CD8-positive, alpha-beta memory T cell (primary cell): ENCODE measurements at regions not wholly inside any gene's neighbourhood (a gene's known extent, or its start where the extent isn't known, plus 50 kb on each side); places are given as distances from the start of the nearest gene placed in this dataset.

ENCODE experiments used
- CTCF ChIA-PET: fragments of 350-600 bp; sonication (Branson Sonifier 250); formaldehyde crosslinking; loops from one replicate; lab custom pipeline; 2021; ENCODE audit warnings: antibody characterized with exemption; lab: Charles Lee
- POLR2A ChIA-PET: fragments of 350-600 bp; sonication (Branson Sonifier 250); formaldehyde crosslinking; loops from one replicate; lab custom pipeline; 2021; ENCODE audit warnings: antibody characterized with exemption; lab: Charles Lee
- DNase-seq, 5 donors: peaks; one replicate each; pipeline versions ENCODE4 v3.0.0 to v3.0.0-alpha.2; 2020 to 2022; ENCODE audit warnings: mixed read lengths in 1 of 5
- H3K27ac ChIP-seq: one replicate; pipeline ENCODE4 v1.7.0; 2013; ENCODE audit warnings: low read depth, mild to moderate bottlenecking, low read length, moderate library complexity
- H3K27me3 ChIP-seq: 2 replicates; pipeline ENCODE4 v1.7.0; 2013; ENCODE audit warnings: low read length, mild to moderate bottlenecking; ENCODE audit not compliant: insufficient read depth, poor library complexity, severe bottlenecking
- H3K36me3 ChIP-seq: 2 replicates; pipeline ENCODE4 v1.7.0; 2013; ENCODE audit warnings: mild to moderate bottlenecking, low read length, moderate library complexity; ENCODE audit not compliant: insufficient read depth
- H3K4me1 ChIP-seq: 2 replicates; pipeline ENCODE4 v1.7.0; 2013; ENCODE audit warnings: mild to moderate bottlenecking, low read length, moderate library complexity; ENCODE audit not compliant: insufficient read depth
- H3K4me3 ChIP-seq: 2 replicates; pipeline ENCODE4 v1.7.0; 2013; ENCODE audit warnings: mild to moderate bottlenecking, low read length
- H3K9me3 ChIP-seq: 2 replicates; pipeline ENCODE4 v1.7.0; 2013; ENCODE audit warnings: mild to moderate bottlenecking, low read length
- H3K27ac Mint-ChIP-seq, 8 donors: one replicate each; pipeline ENCODE4 v1.8.0; 2020 to 2021; ENCODE audit warnings: mixed read lengths in 8 of 8, mild to moderate bottlenecking in 6 of 8, inconsistent platforms in 3 of 8, moderate library complexity in 3 of 8
- H3K27me3 Mint-ChIP-seq, 2 donors: one replicate each; pipeline ENCODE4 v1.8.0; 2020 to 2021; ENCODE audit warnings: mixed read lengths in 2 of 2, mild to moderate bottlenecking in 1 of 2, moderate library complexity in 1 of 2
- H3K36me3 Mint-ChIP-seq, 3 donors: one replicate each; pipeline ENCODE4 v1.8.0; 2020 to 2021; ENCODE audit warnings: mixed read lengths in 3 of 3, inconsistent platforms in 1 of 3, mild to moderate bottlenecking in 1 of 3
- H3K4me1 Mint-ChIP-seq, 3 donors: one replicate each; pipeline ENCODE4 v1.8.0; 2020 to 2021; ENCODE audit warnings: mixed read lengths in 3 of 3, inconsistent platforms in 1 of 3, mild to moderate bottlenecking in 1 of 3
- H3K4me3 Mint-ChIP-seq, 7 donors: one replicate each; pipeline ENCODE4 v1.8.0; 2020 to 2021; ENCODE audit warnings: mixed read lengths in 7 of 7, mild to moderate bottlenecking in 6 of 7, moderate library complexity in 4 of 7, inconsistent platforms in 2 of 7
- H3K9me3 Mint-ChIP-seq, 5 donors: one replicate each; pipeline ENCODE4 v1.8.0; 2020 to 2022; ENCODE audit warnings: mixed read lengths in 5 of 5, mild to moderate bottlenecking in 3 of 5, moderate library complexity in 2 of 5, inconsistent platforms in 1 of 5

GRCh38 chr12:27193854-27194544, 50.1 kb upstream of the STK38L start:
- H3K4me3 Mint-ChIP-seq = no peak overlapping the region
- DNase-seq = no peak
- CTCF ChIA-PET = no interaction called here

More at GRCh38 chr12:27193854-27194544, 50.1 kb upstream of the STK38L start:
- Histone ChIP-seq H3K27me3 (no peaks in the 10 kb centered on the region), H3K4me3 (no peak overlapping the region), H3K4me1 (no peaks in the 10 kb centered on the region), H3K27ac (no peak overlapping the region), H3K9me3 (no peaks in the 10 kb centered on the region), H3K36me3 (no peaks in the 10 kb centered on the region)
- H3K27ac Mint-ChIP-seq = no peak overlapping the region
- POLR2A ChIA-PET = no interaction called here
- H3K9me3 Mint-ChIP-seq = no peaks in the 10 kb centered on the region
- peaks cover 0 to 3% (median 0%) of the 10 kb centered on the region in 3 donors for H3K36me3 Mint-ChIP-seq
- H3K4me1 Mint-ChIP-seq = no peaks in the 10 kb centered on the region
- H3K27me3 Mint-ChIP-seq = peaks cover 0 to 3% of the 10 kb centered on the region in 2 donors
